Trophoblast cell (in vitro differentiated cells and primary cell): ENCODE measurements at regions not wholly inside any gene's neighbourhood (a gene's known extent, or its start where the extent isn't known, plus 50 kb on each side); places are given as distances from the start of the nearest gene placed in this dataset.

Source experiments
- DNase-seq, 2 donors: peaks; one replicate each; pipeline ENCODE4 v3.0.0-alpha.2; 2016
- H2AFZ ChIP-seq: 2 replicates; pipeline ENCODE4 v1.6.1; 2013; ENCODE audit warnings: low read length, moderate library complexity, mild to moderate bottlenecking; ENCODE audit not compliant: insufficient read depth, poor library complexity
- H2AK5ac ChIP-seq: 2 replicates; pipeline ENCODE4 v1.6.1; 2013; ENCODE audit warnings: mild to moderate bottlenecking, low read length
- H2BK120ac ChIP-seq: 2 replicates; pipeline ENCODE4 v1.6.1; 2013; ENCODE audit warnings: low read length, mild to moderate bottlenecking, moderate library complexity; ENCODE audit not compliant: insufficient read depth, poor library complexity
- H2BK12ac ChIP-seq: 2 replicates; pipeline ENCODE4 v1.6.1; 2013; ENCODE audit warnings: mild to moderate bottlenecking, low read length, moderate library complexity
- H2BK5ac ChIP-seq: 2 replicates; pipeline ENCODE4 v1.6.1; 2013; ENCODE audit warnings: low read length, low read depth, moderate library complexity, mild to moderate bottlenecking; ENCODE audit not compliant: poor library complexity
- H3K14ac ChIP-seq: 2 replicates; pipeline ENCODE4 v1.6.1; 2013; ENCODE audit warnings: mild to moderate bottlenecking, low read length
- H3K18ac ChIP-seq: 2 replicates; pipeline ENCODE4 v1.6.1; 2013; ENCODE audit warnings: mild to moderate bottlenecking, low read length
- H3K23ac ChIP-seq: 2 replicates; pipeline ENCODE4 v1.6.1; 2013; ENCODE audit warnings: low read length
- H3K27ac ChIP-seq: 2 replicates; pipeline ENCODE4 v1.5.1; 2013; ENCODE audit warnings: low read depth, mild to moderate bottlenecking, inconsistent platforms, low read length, moderate library complexity
- H3K27me3 ChIP-seq: 2 replicates; pipeline ENCODE4 v1.6.1; 2013; ENCODE audit warnings: inconsistent platforms, mild to moderate bottlenecking, low read length, moderate library complexity; ENCODE audit not compliant: insufficient read depth
- H3K36me3 ChIP-seq, 2 experiments: 1 replicate in 1 of 2; 2 replicates in 1 of 2; pipeline ENCODE4 v1.6.1; 2013; ENCODE audit warnings: low read length in 2 of 2, mild to moderate bottlenecking in 2 of 2, moderate library complexity in 1 of 2; ENCODE audit not compliant: insufficient read depth in 2 of 2, control insufficient read depth in 1 of 2
- H3K4ac ChIP-seq: 2 replicates; pipeline ENCODE4 v1.6.1; 2013; ENCODE audit warnings: low read depth, mild to moderate bottlenecking, low read length, moderate library complexity
- H3K4me1 ChIP-seq, 2 experiments: 1 replicate in 1 of 2; 2 replicates in 1 of 2; pipeline ENCODE4 v1.6.1; 2013; ENCODE audit warnings: low read length in 2 of 2, mild to moderate bottlenecking in 2 of 2, moderate library complexity in 1 of 2; ENCODE audit not compliant: insufficient read depth in 2 of 2, control insufficient read depth in 1 of 2
- H3K4me2 ChIP-seq: 2 replicates; pipeline ENCODE4 v1.6.1; 2013; ENCODE audit warnings: inconsistent platforms, mild to moderate bottlenecking, low read length, moderate library complexity
- H3K4me3 ChIP-seq: 2 replicates; pipeline ENCODE4 v1.5.1; 2013; ENCODE audit warnings: mild to moderate bottlenecking, low read depth, low read length, inconsistent platforms
- H3K79me1 ChIP-seq: one replicate; pipeline ENCODE4 v1.6.1; 2013; ENCODE audit warnings: low read length
- H3K79me2 ChIP-seq: 2 replicates; pipeline ENCODE4 v1.6.1; 2013; ENCODE audit warnings: low read length, mild to moderate bottlenecking; ENCODE audit not compliant: control insufficient read depth, insufficient read depth, poor library complexity
- H3K9ac ChIP-seq: 2 replicates; pipeline ENCODE4 v1.6.1; 2013; ENCODE audit warnings: mild to moderate bottlenecking, low read length
- H3K9me3 ChIP-seq: 2 replicates; pipeline ENCODE4 v1.6.1; 2013; ENCODE audit warnings: low read depth, mild to moderate bottlenecking, control low read depth, inconsistent platforms, low read length; ENCODE audit not compliant: insufficient read depth
- H4K12ac ChIP-seq: 2 replicates; pipeline ENCODE4 v1.6.1; 2013; ENCODE audit warnings: low read depth, mild to moderate bottlenecking, low read length, moderate library complexity
- H4K8ac ChIP-seq: 2 replicates; pipeline ENCODE4 v1.6.1; 2013; ENCODE audit warnings: low read depth, mild to moderate bottlenecking, low read length, moderate library complexity
- H4K91ac ChIP-seq: one replicate; pipeline ENCODE4 v1.6.1; 2013; ENCODE audit warnings: low read depth, mild to moderate bottlenecking, low read length, moderate library complexity
- WGBS: extraction: QIAGEN DNeasy Blood & Tissue Kit; methylation state at CpG from one replicate; pipeline ENCODE4 v1.1.7; 2013; ENCODE audit warnings: missing lambda C conversion rate; ENCODE audit not compliant: insufficient read length, insufficient coverage; ENCODE audit errors: extremely low coverage; 5-methylcytosine and 5-hydroxymethylcytosine counted together

GRCh38 chrX:112164420-112164819 lies 81.8 kb upstream of the TRPC5 start:
- no peaks in the 10 kb centered on the region for H3K79me1 ChIP-seq
- H3K9ac ChIP-seq, result no peak overlapping the region
- H3K4ac ChIP-seq, result no peak overlapping the region
- H3K23ac ChIP-seq, result no peak overlapping the region
- H3K27me3 ChIP-seq, result no peaks in the 10 kb centered on the region
- H3K4me1 ChIP-seq, result no peaks in the 10 kb centered on the region
- H2AK5ac ChIP-seq, result no peak overlapping the region
- H3K4me3 ChIP-seq, result no peak overlapping the region
- no peak overlapping the region for H2AFZ ChIP-seq
- no CpG with 5 or more reads among the region's 2 CpGs for WGBS
- no peak overlapping the region for H4K8ac ChIP-seq
- no peak overlapping the region for H3K27ac ChIP-seq
- no peak overlapping the region for H2BK12ac ChIP-seq
- DNase-seq, result no peak
- no peak overlapping the region for H4K12ac ChIP-seq
- no peak overlapping the region for H2BK120ac ChIP-seq
- H4K91ac ChIP-seq, result no peak overlapping the region
- no peak overlapping the region for H3K4me2 ChIP-seq
- no peaks in the 10 kb centered on the region for H3K9me3 ChIP-seq
- H3K18ac ChIP-seq, result no peak overlapping the region
- H2BK5ac ChIP-seq, result no peak overlapping the region
- no peak overlapping the region for H3K14ac ChIP-seq
- H3K79me2 ChIP-seq, result no peaks in the 10 kb centered on the region
- no peaks in the 10 kb centered on the region for H3K36me3 ChIP-seq

GRCh38 chrX:112163906-112164305 lies 81.3 kb upstream of the TRPC5 start:
- Histone ChIP-seq H3K4me3 (no peak overlapping the region), H4K91ac (no peak overlapping the region)

DNA sequence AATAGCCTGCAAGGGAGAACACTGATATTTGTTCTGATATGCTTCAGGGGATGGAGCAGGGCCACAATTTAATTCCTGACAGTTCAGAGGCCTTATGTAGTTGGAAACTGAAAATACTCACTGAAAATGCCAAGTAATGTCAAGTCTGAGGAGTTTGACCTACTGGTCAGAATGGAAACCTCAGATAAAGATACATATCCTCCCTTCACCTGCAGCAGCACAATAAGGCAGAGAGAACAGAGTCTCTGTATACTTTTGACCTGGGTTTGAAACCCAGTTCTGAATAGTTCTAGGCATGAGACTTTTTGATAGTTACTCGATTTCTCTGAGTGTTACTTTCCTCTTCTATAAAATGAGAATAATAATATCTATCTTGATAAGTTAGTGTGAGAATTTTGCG lies 65.8 kb upstream of the TRPC5 start:
- no peak for DNase-seq
- no peak overlapping the region for H3K4me2 ChIP-seq
- H4K12ac ChIP-seq, result no peak overlapping the region
- no peak overlapping the region for H2AFZ ChIP-seq
- no peak overlapping the region for H2BK12ac ChIP-seq
- H3K4ac ChIP-seq, result no peak overlapping the region
- H3K79me2 ChIP-seq, result no peaks in the 10 kb centered on the region
- no peaks in the 10 kb centered on the region for H3K9me3 ChIP-seq
- no peak overlapping the region for H3K27ac ChIP-seq
- H3K27me3 ChIP-seq, result no peaks in the 10 kb centered on the region
- no peak overlapping the region for H2BK5ac ChIP-seq
- H2BK120ac ChIP-seq, result no peak overlapping the region
- no peak overlapping the region for H3K23ac ChIP-seq
- H4K8ac ChIP-seq, result no peak overlapping the region
- H3K18ac ChIP-seq, result no peak overlapping the region
- H3K4me3 ChIP-seq, result no peak overlapping the region
- WGBS, result no CpG with 5 or more reads among the region's 2 CpGs
- no peak overlapping the region for H3K14ac ChIP-seq
- no peaks in the 10 kb centered on the region for H3K4me1 ChIP-seq
- H4K91ac ChIP-seq, result no peak overlapping the region
- no peak overlapping the region for H3K9ac ChIP-seq
- no peaks in the 10 kb centered on the region for H3K36me3 ChIP-seq
- H3K79me1 ChIP-seq, result no peaks in the 10 kb centered on the region
- no peak overlapping the region for H2AK5ac ChIP-seq

More at GRCh38 chrX:112163906-112164305, 81.3 kb upstream of the TRPC5 start:
- Histone ChIP-seq H2AFZ (no peak overlapping the region), H3K9ac (no peak overlapping the region), H3K18ac (no peak overlapping the region), H3K9me3 (no peaks in the 10 kb centered on the region), H2AK5ac (no peak overlapping the region), H3K79me2 (no peaks in the 10 kb centered on the region), H3K14ac (no peak overlapping the region), H2BK5ac (no peak overlapping the region), H3K27ac (no peak overlapping the region), H3K23ac (no peak overlapping the region), H4K12ac (no peak overlapping the region), H3K79me1 (no peaks in the 10 kb centered on the region), H3K36me3 (no peaks in the 10 kb centered on the region), H2BK120ac (no peak overlapping the region), H2BK12ac (no peak overlapping the region), H3K27me3 (no peaks in the 10 kb centered on the region), H3K4me1 (no peaks in the 10 kb centered on the region), H3K4ac (no peak overlapping the region), H3K4me2 (no peak overlapping the region), H4K8ac (no peak overlapping the region)
- no CpG with 5 or more reads among the region's 3 CpGs for WGBS
- no peak for DNase-seq

DNA sequence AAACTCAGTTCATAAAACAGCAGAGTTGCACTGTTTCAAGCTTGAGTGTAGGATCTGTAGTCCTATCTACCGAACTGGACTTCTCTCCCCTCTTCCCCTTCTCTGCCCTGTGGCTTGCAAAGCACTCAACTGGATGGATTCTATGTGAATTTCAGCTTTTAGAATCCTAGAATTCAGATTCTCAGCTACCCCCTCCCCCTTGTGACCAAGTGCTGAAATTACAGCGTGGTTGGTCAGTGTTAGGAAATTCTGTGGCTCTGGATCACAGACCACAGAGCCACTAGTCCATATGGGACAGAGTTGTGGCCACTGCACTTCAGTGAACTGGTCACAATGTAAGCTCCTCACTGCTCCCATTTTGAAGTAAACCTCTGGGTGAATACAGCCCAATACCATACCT lies 64.6 kb upstream of the TRPC5 start:
- H3K79me1 ChIP-seq, result no peaks in the 10 kb centered on the region
- H3K4me2 ChIP-seq, result no peak overlapping the region
- H4K12ac ChIP-seq, result no peak overlapping the region
- H3K4me3 ChIP-seq, result no peak overlapping the region
- H3K79me2 ChIP-seq, result no peaks in the 10 kb centered on the region
- H3K9me3 ChIP-seq, result no peaks in the 10 kb centered on the region
- no peak overlapping the region for H3K18ac ChIP-seq
- no peak overlapping the region for H4K8ac ChIP-seq
- no peak overlapping the region for H3K4ac ChIP-seq
- H2AFZ ChIP-seq, result no peak overlapping the region
- H2BK120ac ChIP-seq, result no peak overlapping the region
- H2BK5ac ChIP-seq, result no peak overlapping the region
- no peak overlapping the region for H3K23ac ChIP-seq
- peak in 1 of 2 donors; percentile 61 for DNase-seq
- H3K27me3 ChIP-seq, result no peaks in the 10 kb centered on the region
- H3K27ac ChIP-seq, result no peak overlapping the region
- H2BK12ac ChIP-seq, result no peak overlapping the region
- H3K9ac ChIP-seq, result no peak overlapping the region
- H4K91ac ChIP-seq, result no peak overlapping the region
- WGBS, result no CpG with 5 or more reads among the region's 2 CpGs
- no peak overlapping the region for H3K14ac ChIP-seq
- no peaks in the 10 kb centered on the region for H3K36me3 ChIP-seq
- H3K4me1 ChIP-seq, result no peaks in the 10 kb centered on the region
- no peak overlapping the region for H2AK5ac ChIP-seq
